Keratinocyte (primary cell): ENCODE measurements at regions not wholly inside any gene's neighbourhood (a gene's known extent, or its start where the extent isn't known, plus 50 kb on each side); places are given as distances from the start of the nearest gene placed in this dataset.

Source experiments
- DNase-seq: peaks from one replicate; pipeline ENCODE4 v3.0.0-alpha.2; 2011; ENCODE audit warnings: low read depth, missing footprints, low spot score
- FAIRE-seq: peaks from 2 replicates; lab custom pipeline; 2011; peaks lifted over from hg19 to GRCh38; lab: Jason Lieb, UNC
- H2AFZ ChIP-seq: 2 replicates; pipeline ENCODE4 v1.6.0; 2012; ENCODE audit warnings: low read length, control low read depth, inconsistent platforms; ENCODE audit not compliant: control insufficient read depth
- H3K27ac ChIP-seq: 2 replicates; pipeline ENCODE4 v1.5.1; 2011; ENCODE audit warnings: low read length; ENCODE audit not compliant: control insufficient read depth, insufficient read depth
- H3K27me3 ChIP-seq: 3 replicates; pipeline ENCODE4 v1.6.0; 2011; ENCODE audit warnings: low read length; ENCODE audit not compliant: control insufficient read depth, insufficient read depth; ENCODE audit errors: extremely low read depth
- H3K36me3 ChIP-seq, 2 experiments: 2 replicates in 1 of 2; 3 replicates in 1 of 2; pipeline ENCODE4 v1.5.1; 2011; ENCODE audit warnings: low read length in 2 of 2, mild to moderate bottlenecking in 1 of 2; ENCODE audit not compliant: control insufficient read depth in 2 of 2, insufficient read depth in 2 of 2; ENCODE audit errors: extremely low read depth in 1 of 2
- H3K4me1 ChIP-seq: 3 replicates; pipeline ENCODE4 v1.5.1; 2011; ENCODE audit warnings: low read length; ENCODE audit not compliant: control insufficient read depth, insufficient read depth; ENCODE audit errors: extremely low read depth
- H3K4me2 ChIP-seq: 3 replicates; pipeline ENCODE4 v1.6.0; 2011; ENCODE audit warnings: low read depth, low read length; ENCODE audit not compliant: control insufficient read depth, insufficient read depth; ENCODE audit errors: extremely low read depth
- H3K4me3 ChIP-seq, 3 experiments: fragments of 200-600 bp in 1 of 3; sonication (generic) in 1 of 3; 2 replicates in 2 of 3; 3 replicates in 1 of 3; pipeline ENCODE4 v1.5.1; 2011 to 2016; ENCODE audit warnings: low read length in 3 of 3, mild to moderate bottlenecking in 3 of 3, control low read depth in 2 of 3, inconsistent platforms in 1 of 3, low read depth in 1 of 3, mixed read lengths in 1 of 3, mixed run types in 1 of 3, moderate library complexity in 1 of 3; ENCODE audit not compliant: control insufficient read depth in 2 of 3, insufficient read depth in 2 of 3; ENCODE audit errors: extremely low read depth in 1 of 3
- H3K79me2 ChIP-seq: 2 replicates; pipeline ENCODE4 v1.6.0; 2012; ENCODE audit warnings: low read length; ENCODE audit not compliant: control insufficient read depth, insufficient read depth
- H3K9ac ChIP-seq: 3 replicates; pipeline ENCODE4 v1.6.0; 2011; ENCODE audit warnings: low read length; ENCODE audit not compliant: control insufficient read depth, insufficient read depth; ENCODE audit errors: extremely low read depth
- H3K9me1 ChIP-seq: 3 replicates; pipeline ENCODE4 v1.6.0; 2011; ENCODE audit warnings: low read length; ENCODE audit not compliant: control insufficient read depth, insufficient read depth; ENCODE audit errors: extremely low read depth
- H3K9me3 ChIP-seq: 2 replicates; pipeline ENCODE4 v1.5.1; 2012; ENCODE audit warnings: low read depth, low read length; ENCODE audit not compliant: control insufficient read depth
- H4K20me1 ChIP-seq: 3 replicates; pipeline ENCODE4 v1.6.0; 2011; ENCODE audit warnings: low read length; ENCODE audit not compliant: control insufficient read depth, insufficient read depth; ENCODE audit errors: extremely low read depth
- CTCF ChIP-seq, 3 experiments: IDR thresholded peaks in 1 of 3; conservative IDR thresholded peaks in 1 of 3; optimal IDR thresholded peaks in 1 of 3; 2 replicates in 2 of 3; 3 replicates in 1 of 3; pipeline versions ENCODE3 to v1.5.1; 2011; ENCODE audit warnings: low read length in 3 of 3, mild to moderate bottlenecking in 3 of 3, moderate library complexity in 2 of 3, control low read depth in 1 of 3, inconsistent platforms in 1 of 3; ENCODE audit not compliant: insufficient read depth in 2 of 3; ENCODE audit errors: extremely low read depth in 1 of 3
- EZH2 ChIP-seq: IDR thresholded peaks from one replicate; pipeline ENCODE4 v1.6.1; 2012; ENCODE audit warnings: inconsistent platforms, mild to moderate bottlenecking, low read length, moderate library complexity
- dilution Hi-C: fragments of 300-500 bp; cut with MboI; formaldehyde crosslinking; loops from one replicate; pipeline ENCODE4 v1.7.0; 2020; ENCODE audit warnings: low sequenced_read_pairs; ENCODE audit not compliant: extremely low pct_ligation_motif_present

GRCh38 chr5:173518856-173519255 is 97.6 kb downstream of the BOD1 start:
- dilution Hi-C loops: no loop called here
- TF ChIP-seq CTCF (optimal IDR thresholded peaks at IDR 0.05 in 1 of 3, IDR thresholded peaks at IDR 0.05 in 1 of 3, conservative IDR thresholded peaks at IDR 0.05 in 1 of 3; ENCODE audit: extremely low read depth in 1 of 3, insufficient read depth in 2 of 3, low read length in 3 of 3): no peak
- TF ChIP-seq EZH2: no peak
- H4K20me1 ChIP-seq: no peaks in the 10 kb centered on the region
- FAIRE-seq (no peak), DNase-seq (no peak)
- no peak overlapping the region for H3K9ac ChIP-seq
- H3K36me3 ChIP-seq: no peaks in the 10 kb centered on the region
- no peak overlapping the region for H3K4me2 ChIP-seq
- H3K27ac ChIP-seq: no peak overlapping the region
- no peaks in the 10 kb centered on the region for H3K9me1 ChIP-seq
- no peak overlapping the region for H3K4me3 ChIP-seq
- H2AFZ ChIP-seq: no peak overlapping the region
- H3K79me2 ChIP-seq: no peaks in the 10 kb centered on the region
- no peaks in the 10 kb centered on the region for H3K4me1 ChIP-seq
- H3K27me3 ChIP-seq: no peaks in the 10 kb centered on the region
- H3K9me3 ChIP-seq: no peaks in the 10 kb centered on the region

DNA sequence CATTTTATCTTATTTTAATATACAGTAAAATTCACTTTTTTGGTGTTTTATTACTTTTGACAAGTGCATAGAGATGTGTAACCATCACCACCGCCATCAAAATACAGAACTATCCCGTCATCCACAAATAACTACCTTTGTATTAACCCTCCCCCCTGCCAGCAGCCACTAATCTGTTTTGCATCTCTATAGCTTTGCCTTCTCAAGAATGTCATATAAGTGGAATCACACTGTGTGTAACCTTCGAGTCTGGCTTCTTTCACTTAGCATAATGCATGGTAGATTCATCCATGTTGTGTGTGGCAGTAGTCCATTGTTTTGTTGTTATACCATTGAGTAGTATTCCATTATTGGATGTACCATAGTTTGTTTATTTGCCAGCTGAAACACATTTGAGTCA is 98.8 kb downstream of the BOD1 start:
- H3K9me3 ChIP-seq: no peaks in the 10 kb centered on the region
- no peak for FAIRE-seq
- no peak for DNase-seq
- no peak overlapping the region for H2AFZ ChIP-seq
- H3K9ac ChIP-seq: no peak overlapping the region
- no peak overlapping the region for H3K4me2 ChIP-seq
- dilution Hi-C loops: no loop called here
- H3K79me2 ChIP-seq: no peaks in the 10 kb centered on the region
- no peak overlapping the region for H3K4me3 ChIP-seq
- no peak overlapping the region for H3K27ac ChIP-seq
- no peaks in the 10 kb centered on the region for H4K20me1 ChIP-seq
- H3K9me1 ChIP-seq: no peaks in the 10 kb centered on the region
- no peaks in the 10 kb centered on the region for H3K36me3 ChIP-seq
- no peaks in the 10 kb centered on the region for H3K27me3 ChIP-seq
- TF ChIP-seq EZH2 (no peak), CTCF (optimal IDR thresholded peaks at IDR 0.05 in 1 of 3, IDR thresholded peaks at IDR 0.05 in 1 of 3, conservative IDR thresholded peaks at IDR 0.05 in 1 of 3; ENCODE audit: extremely low read depth in 1 of 3, insufficient read depth in 2 of 3, low read length in 3 of 3) (no peak)
- no peaks in the 10 kb centered on the region for H3K4me1 ChIP-seq
